ENCODE measurements at regions not wholly inside any gene's neighbourhood (a gene's known extent, or its start where the extent isn't known, plus 50 kb on each side); places are given as distances from the start of the nearest gene placed in this dataset.
A peak's percentile ranks its signal among the peaks of the same experiment; 100 is the strongest.
"Not testable (repeated sequence)": the region's sequence is repeated elsewhere in the genome, so short reads cannot be mapped to it uniquely, and the experiment has no call there.

DNA sequence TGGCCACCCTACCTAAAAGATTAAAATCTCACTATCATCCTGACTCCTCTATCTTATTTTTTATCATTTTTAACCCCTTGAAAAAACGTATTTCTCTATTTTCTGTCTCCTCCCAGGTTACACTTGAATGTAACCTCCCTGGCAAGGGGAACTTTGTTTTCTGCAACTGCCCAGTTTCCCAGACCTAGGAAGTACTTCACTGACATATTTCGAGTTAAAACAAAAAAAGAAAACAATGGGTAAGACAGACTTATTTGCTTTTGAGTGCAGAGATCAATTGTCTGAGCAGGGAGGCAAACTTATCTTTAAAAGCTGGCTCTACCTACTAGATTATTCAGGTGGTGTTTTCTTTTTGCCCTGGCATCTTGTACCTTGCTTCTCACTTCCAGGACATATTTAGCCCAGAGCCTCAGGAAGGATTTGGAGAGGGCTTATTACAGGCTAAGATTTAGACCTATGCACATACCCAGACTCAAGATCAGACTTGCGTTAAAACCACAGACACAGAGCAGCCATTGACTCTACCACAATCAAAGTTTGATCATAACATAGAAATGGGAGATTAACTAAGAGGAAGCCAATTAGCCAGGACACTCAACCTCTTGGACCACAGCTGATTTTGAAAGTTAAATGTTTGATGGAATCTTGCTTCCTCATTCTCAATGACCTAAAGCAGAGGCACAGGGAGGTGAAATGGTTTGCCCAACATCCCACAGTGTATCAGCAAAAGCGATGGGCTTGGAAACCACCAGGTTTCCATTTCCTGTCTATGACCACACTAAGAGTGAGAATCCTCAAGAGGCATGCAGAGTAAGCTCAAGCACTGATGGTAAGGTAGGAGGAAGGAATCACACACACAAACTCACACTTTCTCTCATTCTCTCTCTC lies 169.5 kb upstream of the THBS1 start:
- ATAC-seq = no peak

DNA sequence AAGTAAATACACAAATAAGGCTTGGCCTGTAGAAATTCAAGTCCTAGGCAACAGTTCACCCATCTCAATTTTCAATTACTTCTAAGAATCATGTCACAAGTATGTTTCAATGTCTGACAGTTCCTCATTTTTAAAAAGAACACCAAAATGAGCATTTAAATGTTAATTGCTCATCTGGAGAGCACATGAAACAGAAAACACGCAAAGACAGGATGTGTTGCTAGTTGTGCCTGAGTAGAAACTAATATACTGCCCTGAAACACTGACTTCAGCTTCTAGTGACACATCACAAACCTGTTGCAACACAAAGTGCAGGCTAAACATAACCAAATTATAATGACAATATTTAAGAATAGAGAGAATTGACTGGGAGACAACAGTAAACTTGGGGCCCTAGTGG lies 167.3 kb upstream of the THBS1 start:
- no peak for ATAC-seq

DNA sequence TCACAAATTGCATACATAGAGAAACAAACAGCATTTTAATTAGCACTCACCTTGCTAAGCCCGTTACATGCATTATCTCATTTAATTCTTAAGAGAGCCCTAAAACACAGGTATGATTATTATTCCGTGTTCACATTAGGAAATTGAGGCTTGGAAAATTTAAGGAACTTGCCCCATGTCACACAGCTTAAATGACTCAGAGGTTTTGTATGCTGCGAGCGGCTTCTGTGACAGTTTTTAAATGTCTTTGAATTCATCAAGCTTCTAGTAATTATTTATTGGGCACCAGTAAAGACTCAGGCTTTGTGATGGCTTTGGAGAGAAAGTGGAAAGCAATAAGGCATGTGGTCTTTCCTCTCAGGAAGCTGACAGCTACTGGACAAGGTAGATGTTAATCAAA lies 166.7 kb upstream of the THBS1 start:
- no peak for ATAC-seq

GRCh38 chr15:39415634-39416033 lies 165.2 kb upstream of the THBS1 start:
- no peak for ATAC-seq

DNA sequence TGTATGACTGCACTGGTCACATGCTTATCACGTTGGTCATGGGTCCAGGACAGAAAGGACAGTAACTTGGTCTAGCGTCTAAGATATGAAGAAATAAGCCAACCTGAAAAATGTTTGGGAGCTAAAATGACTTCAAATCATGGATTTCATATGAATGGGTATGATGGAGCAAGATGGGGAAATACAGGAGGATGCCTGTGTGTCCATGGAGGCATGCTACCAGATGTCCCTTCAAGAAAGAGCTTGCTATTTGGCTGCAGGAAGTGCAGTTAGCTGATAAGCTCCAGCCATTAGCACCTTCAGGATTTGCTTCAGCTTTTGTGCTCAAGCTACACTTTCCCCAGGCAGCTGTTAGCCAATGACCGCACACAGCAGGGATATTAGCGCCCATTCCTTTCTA lies 164.6 kb upstream of the THBS1 start:
- ATAC-seq = no peak

GRCh38 chr15:39417366-39418134 lies 163.3 kb upstream of the THBS1 start:
- ATAC-seq = no peak

DNA sequence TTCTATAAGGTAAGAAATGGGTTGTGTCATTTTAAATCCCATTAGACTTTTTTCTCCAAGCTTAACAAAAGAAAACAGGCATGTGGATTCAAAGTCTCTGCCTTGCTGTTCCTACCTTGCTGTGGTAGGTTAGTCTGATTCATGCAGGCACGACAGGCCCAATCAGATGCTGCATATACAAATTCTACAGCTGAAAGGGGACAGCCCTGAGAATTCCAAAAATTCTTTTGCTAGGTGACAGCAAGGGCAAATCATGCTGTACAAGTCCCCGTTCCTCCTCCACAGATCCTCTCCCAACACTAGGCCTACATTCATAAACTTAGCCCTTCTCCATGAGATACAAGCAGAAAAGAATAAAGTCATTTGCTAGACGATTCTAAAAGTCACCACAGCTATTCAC lies 161.2 kb upstream of the THBS1 start:
- no peak for ATAC-seq

DNA sequence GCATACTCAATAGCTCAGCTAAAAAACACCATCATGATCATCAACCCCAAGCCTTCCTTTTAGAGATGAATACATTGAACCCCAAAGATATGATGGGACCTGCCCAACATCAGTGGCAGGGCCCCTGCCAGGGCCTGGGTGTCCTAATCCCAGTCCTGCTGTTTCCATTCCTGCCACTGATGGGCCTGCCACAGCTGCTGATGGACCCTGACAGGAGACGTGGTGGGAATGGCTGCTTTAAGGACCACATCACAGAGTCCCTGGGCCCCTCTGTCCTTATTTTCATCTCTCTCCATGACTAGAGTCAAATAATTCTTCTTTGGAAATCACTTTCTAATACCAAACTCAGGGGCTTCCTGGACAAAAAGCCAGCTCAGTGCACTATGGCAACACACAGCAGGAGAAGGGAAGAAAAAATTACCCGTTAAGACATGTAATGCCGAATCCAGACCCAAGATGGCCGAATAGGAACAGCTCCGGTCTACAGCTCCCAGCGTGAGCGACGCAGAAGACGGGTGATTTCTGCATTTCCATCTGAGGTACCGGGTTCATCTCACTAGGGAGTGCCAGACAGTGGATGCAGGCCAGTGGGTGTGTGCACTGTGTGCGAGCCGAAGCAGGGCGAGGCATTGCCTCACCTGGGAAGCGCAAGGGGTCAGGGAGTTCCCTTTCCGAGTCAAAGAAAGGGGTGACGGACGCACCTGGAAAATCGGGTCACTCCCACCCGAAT lies 160.6 kb upstream of the THBS1 start:
- ATAC-seq = not testable (repeated sequence)

- not testable (repeated sequence) for ATAC-seq
Observed at GRCh38 chr15:39420853-39421192, 160.1 kb upstream of the THBS1 start.

DNA sequence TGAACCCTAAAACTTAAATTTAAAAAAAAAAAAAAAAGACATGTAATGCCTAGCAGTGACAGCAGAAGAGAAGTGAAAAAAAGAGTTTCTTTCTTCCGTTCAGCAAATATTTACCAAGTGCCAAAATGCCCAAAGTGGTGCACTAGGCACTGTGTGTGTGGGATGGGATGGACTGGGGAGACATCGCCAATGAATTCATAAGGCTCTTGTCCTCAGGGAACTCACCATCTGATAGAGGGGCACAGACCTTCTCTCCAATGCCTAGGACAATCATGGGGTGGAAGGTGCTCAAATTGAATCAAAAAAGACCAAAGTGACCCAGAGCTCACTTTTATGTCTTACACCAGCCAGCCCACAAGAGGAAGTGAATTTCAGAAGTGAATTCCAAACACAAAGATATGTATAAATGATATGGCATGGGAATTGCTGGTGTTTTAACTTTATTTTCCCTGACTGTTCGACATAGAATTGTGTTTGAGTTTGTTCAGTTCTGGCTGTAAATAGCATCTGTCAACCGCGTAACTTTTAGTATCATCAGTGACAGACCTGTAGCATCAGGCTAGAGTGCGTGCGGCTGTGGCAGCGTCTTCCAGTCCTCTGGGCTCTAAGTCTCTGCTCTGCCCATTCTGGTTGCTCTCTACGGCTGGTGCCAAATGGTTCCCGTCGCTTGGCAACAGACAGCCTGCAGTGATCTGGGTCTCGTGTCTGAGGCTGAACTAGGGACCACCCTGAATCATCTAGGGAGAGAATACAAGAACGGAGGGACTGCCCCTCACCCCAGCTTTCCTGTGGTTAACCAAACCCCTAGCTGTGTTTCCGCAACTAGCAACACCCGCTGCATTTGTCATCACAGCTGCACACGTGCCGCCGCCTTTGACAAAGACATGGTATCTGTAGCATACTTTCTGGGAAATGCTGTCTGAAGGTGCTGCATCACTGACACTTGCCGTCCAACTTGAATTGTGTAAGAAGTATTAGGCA lies 154.0 kb upstream of the THBS1 start:
- ATAC-seq = peak; percentile 89 to 91

DNA sequence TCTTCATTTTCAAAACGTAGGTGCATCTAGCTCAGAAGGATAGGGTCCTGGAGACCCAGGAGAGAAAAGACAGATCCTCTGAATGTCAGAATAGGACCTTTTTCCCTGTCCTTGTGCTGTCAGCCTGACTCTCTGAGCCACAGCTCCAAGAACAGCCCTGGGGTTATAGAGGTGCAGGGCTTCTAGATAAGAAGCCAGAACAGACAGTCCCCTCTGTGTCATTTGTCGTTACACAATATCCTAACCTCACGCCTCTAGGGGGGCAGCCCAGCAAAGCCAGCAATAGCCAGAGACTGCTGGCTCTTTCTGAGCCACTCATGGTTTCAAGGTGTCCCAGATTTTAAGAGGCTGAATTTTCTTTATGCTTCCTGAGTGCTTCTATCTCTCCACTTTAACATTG lies 153.2 kb upstream of the THBS1 start:
- ATAC-seq = no peak

- ATAC-seq = no peak
Observed at GRCh38 chr15:39429898-39430357, 151.0 kb upstream of the THBS1 start.

DNA sequence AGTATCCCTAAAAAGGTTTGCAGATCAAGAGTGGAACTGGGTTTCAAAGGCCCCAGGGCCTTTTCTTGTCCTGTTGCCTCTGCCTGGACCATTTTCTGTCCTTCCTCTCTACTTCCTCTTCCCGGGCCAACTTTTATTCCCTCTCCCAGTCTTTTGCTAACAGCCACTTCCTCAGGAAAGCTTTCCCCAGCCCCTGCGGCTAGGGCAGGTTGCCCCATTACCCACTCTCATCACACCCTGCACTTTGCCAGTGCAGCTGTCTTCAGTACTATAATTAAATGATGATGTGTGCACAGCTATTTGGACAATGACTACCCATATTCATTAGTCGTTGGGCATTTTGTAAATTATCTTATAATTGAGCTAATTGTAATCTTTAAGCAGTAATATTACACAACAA lies 150.5 kb upstream of the THBS1 start:
- ATAC-seq = no peak

DNA sequence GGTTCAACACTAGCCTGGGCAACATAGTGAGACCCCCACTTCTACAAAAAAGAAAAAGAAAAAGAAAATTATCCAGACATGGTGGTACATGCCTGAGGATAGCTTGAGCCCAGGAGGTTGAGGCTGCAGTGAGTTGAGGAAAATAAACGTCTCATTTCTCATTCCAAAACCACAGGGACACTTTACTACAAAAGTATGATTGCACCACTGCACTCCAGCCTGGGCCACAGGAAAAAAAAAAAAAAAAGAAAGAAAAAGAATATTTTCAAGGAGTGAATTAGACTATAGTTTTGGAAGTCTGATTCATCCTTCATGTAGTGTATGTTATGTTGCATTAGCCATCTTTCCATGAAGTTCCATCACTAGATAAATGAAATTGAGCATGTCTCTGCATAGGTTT lies 149.5 kb upstream of the THBS1 start:
- no peak for ATAC-seq

DNA sequence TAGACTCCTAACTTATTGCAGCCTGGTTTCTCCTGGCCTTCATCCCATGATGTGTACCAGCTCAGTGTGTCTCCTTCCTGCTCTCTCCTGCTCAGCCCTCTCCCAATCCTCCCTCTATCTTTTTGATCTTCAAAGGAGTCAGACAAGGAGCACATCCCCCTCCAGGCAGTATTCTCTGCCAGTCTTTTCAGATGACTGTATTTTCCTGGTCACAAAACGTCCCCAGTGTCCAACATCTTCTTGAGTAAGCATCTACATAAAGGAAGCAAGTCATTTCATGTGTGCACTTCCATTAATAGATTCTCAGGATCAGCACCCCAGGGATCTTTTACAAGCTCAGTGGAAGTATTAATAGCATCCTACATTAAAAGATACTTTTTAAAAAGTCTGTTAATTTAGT lies 148.9 kb upstream of the THBS1 start:
- ATAC-seq = no peak

- ATAC-seq = no peak
Observed at GRCh38 chr15:39432912-39433348, 147.9 kb upstream of the THBS1 start.

GRCh38 chr15:39433376-39433775 lies 147.5 kb upstream of the THBS1 start:
- no peak for ATAC-seq

- no peak for ATAC-seq
Observed at GRCh38 chr15:39434163-39434562, 146.7 kb upstream of the THBS1 start.

DNA sequence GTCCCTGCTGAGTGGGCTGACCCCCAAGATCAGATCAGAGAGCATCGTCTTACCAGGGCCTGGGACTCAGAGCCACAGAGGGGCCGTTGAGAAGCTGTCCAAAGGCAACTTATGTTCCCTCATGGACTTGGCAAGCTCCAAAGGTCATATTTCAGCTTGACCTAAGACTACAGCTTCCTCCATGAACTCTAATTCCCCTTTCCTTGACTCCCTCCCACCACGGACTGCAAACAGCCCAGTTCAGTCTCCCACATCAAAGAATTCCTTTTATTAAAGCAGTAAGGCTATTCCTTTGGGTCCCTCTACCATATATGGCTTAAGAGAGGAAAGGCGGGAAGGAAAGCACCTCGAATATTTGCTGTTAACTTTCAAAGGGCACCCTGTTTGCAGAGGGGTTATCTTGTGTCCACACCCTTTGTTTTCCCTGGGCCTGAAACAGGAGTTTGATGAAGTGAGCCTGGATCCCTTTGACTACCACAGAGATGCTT lies 146.1 kb upstream of the THBS1 start:
- no peak for ATAC-seq

DNA sequence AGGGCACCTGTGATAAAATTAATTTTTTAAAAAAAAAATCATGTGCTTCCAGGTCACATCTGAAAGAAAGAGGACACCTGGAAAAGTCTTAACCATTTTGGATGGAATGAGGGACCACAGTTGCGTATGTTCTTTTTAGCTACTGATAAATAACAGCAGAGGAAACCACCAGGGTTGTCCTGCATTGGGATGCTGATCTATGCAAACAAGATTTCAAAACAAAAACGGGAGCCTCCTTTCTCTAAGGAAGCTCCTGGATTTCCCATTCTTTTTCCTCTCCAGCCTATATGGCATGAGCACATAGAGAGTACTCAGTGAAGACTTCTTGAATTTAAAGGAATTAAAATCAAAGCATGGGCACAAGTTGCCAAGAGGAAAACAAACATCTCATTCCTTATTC lies 145.6 kb upstream of the THBS1 start:
- no peak for ATAC-seq

- ATAC-seq = no peak
Observed at GRCh38 chr15:39438260-39438659, 142.6 kb upstream of the THBS1 start.

Measured in activated CD4-positive, CD25-positive, alpha-beta regulatory T cell treated with anti-CD3 and anti-CD28 coated beads, Interleukin-2, amount 50 U/mL, for 24 hours (primary cell).